IMR-90 (cell line): ENCODE measurements at regions not wholly inside any gene's neighbourhood (a gene's known extent, or its start where the extent isn't known, plus 50 kb on each side); places are given as distances from the start of the nearest gene placed in this dataset.

Experiments
- ATAC-seq: fragments of 200-7000 bp; cut with Tn5 transposase; 2 replicates; pipeline ENCODE4 v1.9.1; 2020; ENCODE audit warnings: low read depth, mild to moderate bottlenecking, moderate library complexity
- BruUV-seq: library from RNA; stranded (reverse); fragments of 400-500 nt; replicated peaks from 2 replicates; lab custom pipeline; 2021; lab: Mats Ljungman, UMichigan
- CTCF ChIA-PET: fragments of 300-600 bp; formaldehyde crosslinking; extraction: SDS; loops from one replicate; lab custom pipeline; 2021; ENCODE audit warnings: antibody characterized with exemption; lab: Yijun Ruan, JAX
- POLR2A ChIA-PET: fragments of 300-600 bp; sonication (Branson Sonifier 250); formaldehyde crosslinking; loops from one replicate; lab custom pipeline; 2022; ENCODE audit warnings: antibody characterized with exemption; ENCODE audit not compliant: unreplicated experiment; lab: Charles Lee
- DNase-seq: peaks from one replicate; pipeline ENCODE4 v3.0.0; 2013
- H2AFZ ChIP-seq: replicated peaks from 2 replicates; pipeline ENCODE3; 2013; ENCODE audit warnings: low read length, mild to moderate bottlenecking; ENCODE audit not compliant: poor library complexity
- H2AK5ac ChIP-seq: 2 replicates; pipeline ENCODE4 v1.6.1; 2013; ENCODE audit warnings: low read depth, low read length, inconsistent platforms
- H2AK9ac ChIP-seq: replicated peaks from 2 replicates; pipeline ENCODE3; 2013; ENCODE audit warnings: mild to moderate bottlenecking, low read depth, low read length, moderate library complexity; ENCODE audit not compliant: poor library complexity
- H2BK120ac ChIP-seq: 2 replicates; pipeline ENCODE4 v1.6.1; 2013; ENCODE audit warnings: low read depth, low read length, inconsistent platforms
- H2BK15ac ChIP-seq: 3 replicates; pipeline ENCODE4 v1.6.1; 2013; ENCODE audit warnings: low read depth, low read length, inconsistent platforms
- H2BK20ac ChIP-seq: 2 replicates; pipeline ENCODE4 v1.6.1; 2013; ENCODE audit warnings: low read depth, mild to moderate bottlenecking, inconsistent platforms, low read length, moderate library complexity
- H2BK5ac ChIP-seq: 2 replicates; pipeline ENCODE4 v1.6.1; 2013; ENCODE audit warnings: mild to moderate bottlenecking, low read depth, low read length, inconsistent platforms; ENCODE audit not compliant: poor library complexity, severe bottlenecking
- H3K14ac ChIP-seq: replicated peaks from 2 replicates; pipeline ENCODE4 v1.6.1; 2013; ENCODE audit warnings: low read depth, low read length, inconsistent platforms
- H3K18ac ChIP-seq: 2 replicates; pipeline ENCODE4 v1.6.1; 2013; ENCODE audit warnings: low read depth, low read length, control low read depth
- H3K23ac ChIP-seq: 2 replicates; pipeline ENCODE4 v1.6.1; 2013; ENCODE audit warnings: low read depth, low read length, inconsistent platforms
- H3K27ac ChIP-seq: 2 replicates; pipeline ENCODE4 v1.5.1; 2013; ENCODE audit warnings: mild to moderate bottlenecking, control low read depth, low read length; ENCODE audit not compliant: insufficient read depth
- H3K27me3 ChIP-seq: 2 replicates; pipeline ENCODE4 v1.6.1; 2013; ENCODE audit warnings: low read length; ENCODE audit not compliant: control insufficient read depth, insufficient read depth
- H3K36me3 ChIP-seq: 2 replicates; pipeline ENCODE4 v1.6.1; 2013; ENCODE audit warnings: low read length, mixed read lengths; ENCODE audit not compliant: control insufficient read depth, insufficient read depth
- H3K4ac ChIP-seq: 2 replicates; pipeline ENCODE4 v1.6.1; 2013; ENCODE audit warnings: low read depth, low read length, inconsistent platforms
- H3K4me1 ChIP-seq: 2 replicates; pipeline ENCODE4 v1.6.1; 2013; ENCODE audit warnings: low read length, mixed read lengths; ENCODE audit not compliant: control insufficient read depth, insufficient read depth
- H3K4me2 ChIP-seq: 2 replicates; pipeline ENCODE4 v1.6.1; 2013; ENCODE audit warnings: low read depth, mild to moderate bottlenecking, control low read depth, low read length, moderate library complexity
- H3K4me3 ChIP-seq: 2 replicates; pipeline ENCODE4 v1.5.1; 2013; ENCODE audit warnings: low read depth, mild to moderate bottlenecking, control low read depth, low read length, moderate library complexity; ENCODE audit not compliant: insufficient read depth
- H3K56ac ChIP-seq: 2 replicates; pipeline ENCODE4 v1.6.1; 2013; ENCODE audit warnings: low read length, inconsistent platforms; ENCODE audit not compliant: insufficient read depth; ENCODE audit errors: extremely low read depth
- H3K79me1 ChIP-seq, 2 experiments: 2 replicates each; pipeline ENCODE4 v1.6.1; 2013; ENCODE audit warnings: low read length in 2 of 2, inconsistent platforms in 1 of 2, low read depth in 1 of 2
- H3K9ac ChIP-seq: 2 replicates; pipeline ENCODE4 v1.6.1; 2013; ENCODE audit warnings: low read depth, low read length, control low read depth
- H3K9me1 ChIP-seq: 2 replicates; pipeline ENCODE4 v1.6.1; 2013; ENCODE audit warnings: low read length, inconsistent platforms; ENCODE audit not compliant: insufficient read depth
- H3K9me3 ChIP-seq: 2 replicates; pipeline ENCODE4 v1.6.1; 2013; ENCODE audit warnings: low read length; ENCODE audit not compliant: control insufficient read depth, insufficient read depth
- H4K20me1 ChIP-seq: 2 replicates; pipeline ENCODE4 v1.6.1; 2013; ENCODE audit warnings: low read length, inconsistent platforms; ENCODE audit not compliant: insufficient read depth
- H4K5ac ChIP-seq: 2 replicates; pipeline ENCODE4 v1.6.1; 2013; ENCODE audit warnings: mild to moderate bottlenecking, low read depth, low read length, control low read depth
- H4K8ac ChIP-seq, 2 experiments: 2 replicates each; pipeline ENCODE4 v1.6.1; 2013; ENCODE audit warnings: low read depth in 2 of 2, low read length in 2 of 2, control low read depth in 1 of 2, inconsistent platforms in 1 of 2
- H4K91ac ChIP-seq: 2 replicates; pipeline ENCODE4 v1.6.1; 2013; ENCODE audit warnings: low read depth, low read length, inconsistent platforms; ENCODE audit not compliant: insufficient read depth
- CEBPB ChIP-seq: IDR thresholded peaks from 2 replicates; pipeline ENCODE4 v1.6.1; 2012; ENCODE audit warnings: low read depth, low read length, improper control_type of control experiment
- CHD1 ChIP-seq: IDR thresholded peaks from 2 replicates; pipeline ENCODE4 v1.6.1; 2012; ENCODE audit warnings: low read depth, low read length, improper control_type of control experiment
- FOS ChIP-seq: fragments of 150-350 bp; IDR thresholded peaks from 2 replicates; pipeline ENCODE4 v1.6.1; 2016; ENCODE audit warnings: low read depth, low read length
- MAZ ChIP-seq: IDR thresholded peaks from 2 replicates; pipeline ENCODE4 v1.6.1; 2012; ENCODE audit warnings: low read depth, mild to moderate bottlenecking, low read length, improper control_type of control experiment, moderate library complexity, borderline replicate concordance
- MXI1 ChIP-seq: IDR thresholded peaks from 2 replicates; pipeline ENCODE4 v1.6.1; 2012; ENCODE audit warnings: low read depth, mild to moderate bottlenecking, low read length, moderate library complexity, borderline replicate concordance
- POLR2A ChIP-seq: IDR thresholded peaks from 2 replicates; pipeline ENCODE4 v1.6.1; 2012; ENCODE audit warnings: mild to moderate bottlenecking, low read depth, low read length
- RAD21 ChIP-seq: IDR thresholded peaks from 2 replicates; pipeline ENCODE4 v1.6.1; 2012; ENCODE audit warnings: low read length, improper control_type of control experiment
- RCOR1 ChIP-seq: IDR thresholded peaks from 2 replicates; pipeline ENCODE4 v1.6.1; 2012; ENCODE audit warnings: mild to moderate bottlenecking, low read length, improper control_type of control experiment; ENCODE audit not compliant: insufficient replicate concordance
- RFX5 ChIP-seq: IDR thresholded peaks from 2 replicates; pipeline ENCODE4 v1.8.0; 2012; ENCODE audit warnings: low read depth, mild to moderate bottlenecking, low read length, moderate library complexity
- SMC3 ChIP-seq: fragments of 150-350 bp; IDR thresholded peaks from 2 replicates; pipeline ENCODE4 v1.6.1; 2016; ENCODE audit warnings: low read depth, mild to moderate bottlenecking, antibody characterized with exemption, low read length, moderate library complexity
- USF2 ChIP-seq: fragments of 150-350 bp; IDR thresholded peaks from 2 replicates; pipeline ENCODE4 v1.6.1; 2017; ENCODE audit warnings: mild to moderate bottlenecking, antibody characterized with exemption, low read length, low read depth
- WGBS, 2 experiments: methylation state at CpG; one replicate each; pipeline versions ENCODE4 v1.1.5 to v1.1.7; 2013; ENCODE audit warnings: missing lambda C conversion rate in 2 of 2; ENCODE audit not compliant: insufficient read length in 1 of 2; ENCODE audit errors: extremely low coverage in 2 of 2; 5-methylcytosine and 5-hydroxymethylcytosine counted together
- dilution Hi-C: fragments of 300-500 bp; cut with HindIII; formaldehyde crosslinking; loops from one replicate; pipeline ENCODE4 v1.14.3; 2018; ENCODE audit warnings: low sequenced_read_pairs; ENCODE audit not compliant: unreplicated experiment
- in situ Hi-C: fragments of 300-500 bp; cut with MboI; formaldehyde crosslinking; loops from 3 replicates; pipeline ENCODE4 v1.14.3; 2019; ENCODE audit warnings: low sequenced_read_pairs, inconsistent platforms, mixed read lengths
- intact Hi-C: fragments of 100-400 bp; cut with micrococcal nuclease; formaldehyde crosslinking; loops from 2 replicates; pipeline ENCODE4 v1.10.0; 2022
- TF ChIP-seq, protein P1 (sequence below): conservative IDR thresholded peaks from 2 replicates; pipeline ENCODE4 v1.5.1; 2012; ENCODE audit warnings: mild to moderate bottlenecking, low read depth, low read length, improper control_type of control experiment

DNA sequence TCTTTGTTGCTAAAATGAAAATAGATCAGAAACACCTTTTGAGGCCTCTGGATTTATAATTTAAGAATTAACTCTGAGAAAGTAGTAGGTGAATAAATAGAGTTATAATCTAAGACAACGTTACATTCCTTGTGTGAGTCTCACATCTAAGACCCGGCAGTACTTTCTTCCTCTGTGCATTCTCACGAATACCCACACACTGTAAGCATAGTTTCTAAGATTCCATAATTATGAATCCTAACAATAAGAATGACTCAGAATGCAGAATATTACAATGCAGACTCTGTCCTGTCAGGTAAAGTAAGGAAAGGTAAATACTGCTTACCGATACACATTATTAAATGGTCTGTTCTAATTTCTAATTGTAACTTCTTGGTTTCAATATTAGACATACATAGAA lies 257.7 kb upstream of the CNTN6 start:
- Histone ChIP-seq H3K36me3 (no peaks in the 10 kb centered on the region), H2BK15ac (no peak overlapping the region), H2AK5ac (no peak overlapping the region), H3K18ac (no peak overlapping the region), H3K4me2 (no peak overlapping the region), H3K4me1 (no peaks in the 10 kb centered on the region), H3K79me1 (no peaks in the 10 kb centered on the region), H3K9me3 (peaks cover 4% of the 10 kb centered on the region), H3K4ac (no peak overlapping the region), H3K9me1 (no peaks in the 10 kb centered on the region), H2BK5ac (no peak overlapping the region), H4K20me1 (no peaks in the 10 kb centered on the region), H3K56ac (no peak overlapping the region), H2AK9ac (no peak overlapping the region), H3K27ac (no peak overlapping the region), H3K4me3 (no peak overlapping the region), H3K14ac (no peak overlapping the region), H3K27me3 (no peaks in the 10 kb centered on the region), H3K23ac (no peak overlapping the region), H4K8ac (no peak overlapping the region), H3K9ac (no peak overlapping the region), H2BK20ac (no peak overlapping the region), H4K5ac (no peak overlapping the region), H2AFZ (no peak overlapping the region), H2BK120ac (no peak overlapping the region), H4K91ac (no peak overlapping the region)
- TF ChIP-seq CHD1, result no peak
- no peak for TF ChIP-seq FOS
- no peak for TF ChIP-seq USF2
- no peak for TF ChIP-seq MAZ
- TF ChIP-seq RAD21, result no peak
- no peak for TF ChIP-seq SMC3
- no peak for TF ChIP-seq MXI1
- TF ChIP-seq RCOR1, result no peak
- TF ChIP-seq RFX5, result no peak
- TF ChIP-seq, protein P1, sequence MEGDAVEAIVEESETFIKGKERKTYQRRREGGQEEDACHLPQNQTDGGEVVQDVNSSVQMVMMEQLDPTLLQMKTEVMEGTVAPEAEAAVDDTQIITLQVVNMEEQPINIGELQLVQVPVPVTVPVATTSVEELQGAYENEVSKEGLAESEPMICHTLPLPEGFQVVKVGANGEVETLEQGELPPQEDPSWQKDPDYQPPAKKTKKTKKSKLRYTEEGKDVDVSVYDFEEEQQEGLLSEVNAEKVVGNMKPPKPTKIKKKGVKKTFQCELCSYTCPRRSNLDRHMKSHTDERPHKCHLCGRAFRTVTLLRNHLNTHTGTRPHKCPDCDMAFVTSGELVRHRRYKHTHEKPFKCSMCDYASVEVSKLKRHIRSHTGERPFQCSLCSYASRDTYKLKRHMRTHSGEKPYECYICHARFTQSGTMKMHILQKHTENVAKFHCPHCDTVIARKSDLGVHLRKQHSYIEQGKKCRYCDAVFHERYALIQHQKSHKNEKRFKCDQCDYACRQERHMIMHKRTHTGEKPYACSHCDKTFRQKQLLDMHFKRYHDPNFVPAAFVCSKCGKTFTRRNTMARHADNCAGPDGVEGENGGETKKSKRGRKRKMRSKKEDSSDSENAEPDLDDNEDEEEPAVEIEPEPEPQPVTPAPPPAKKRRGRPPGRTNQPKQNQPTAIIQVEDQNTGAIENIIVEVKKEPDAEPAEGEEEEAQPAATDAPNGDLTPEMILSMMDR, result no peak
- no peak for TF ChIP-seq POLR2A
- TF ChIP-seq CEBPB, result no peak
- ChIA-PET CTCF (no interaction called here), POLR2A (no interaction called here)
- in situ Hi-C loops (no loop called here), intact Hi-C loops (no loop called here), dilution Hi-C loops (no loop called here)
- WGBS, 2 experiments, result no CpG with 5 or more reads among the region's 4 CpGs
- ATAC-seq (no peak), DNase-seq (no peak)
- BruUV-seq, result no TSS peak
